Hepatocyte (in vitro differentiated cells): ENCODE measurements at regions not wholly inside any gene's neighbourhood (a gene's known extent, or its start where the extent isn't known, plus 50 kb on each side); places are given as distances from the start of the nearest gene placed in this dataset.

Experiments
- EZH2phosphoT487 ChIP-seq: fragments of 200-600 bp; sonication (generic); IDR thresholded peaks from one replicate; pipeline ENCODE4 v1.6.1; 2018; ENCODE audit warnings: antibody characterized with exemption, mild to moderate bottlenecking, low read depth, moderate library complexity; ENCODE audit not compliant: unreplicated experiment, severe bottlenecking
- TF ChIP-seq, protein P1 (sequence below): fragments of 200-600 bp; sonication (generic); IDR thresholded peaks from 2 replicates; pipeline ENCODE4 v1.5.1; 2016; ENCODE audit warnings: antibody characterized with exemption, mild to moderate bottlenecking; ENCODE audit not compliant: poor library complexity

- TF ChIP-seq, protein P1, sequence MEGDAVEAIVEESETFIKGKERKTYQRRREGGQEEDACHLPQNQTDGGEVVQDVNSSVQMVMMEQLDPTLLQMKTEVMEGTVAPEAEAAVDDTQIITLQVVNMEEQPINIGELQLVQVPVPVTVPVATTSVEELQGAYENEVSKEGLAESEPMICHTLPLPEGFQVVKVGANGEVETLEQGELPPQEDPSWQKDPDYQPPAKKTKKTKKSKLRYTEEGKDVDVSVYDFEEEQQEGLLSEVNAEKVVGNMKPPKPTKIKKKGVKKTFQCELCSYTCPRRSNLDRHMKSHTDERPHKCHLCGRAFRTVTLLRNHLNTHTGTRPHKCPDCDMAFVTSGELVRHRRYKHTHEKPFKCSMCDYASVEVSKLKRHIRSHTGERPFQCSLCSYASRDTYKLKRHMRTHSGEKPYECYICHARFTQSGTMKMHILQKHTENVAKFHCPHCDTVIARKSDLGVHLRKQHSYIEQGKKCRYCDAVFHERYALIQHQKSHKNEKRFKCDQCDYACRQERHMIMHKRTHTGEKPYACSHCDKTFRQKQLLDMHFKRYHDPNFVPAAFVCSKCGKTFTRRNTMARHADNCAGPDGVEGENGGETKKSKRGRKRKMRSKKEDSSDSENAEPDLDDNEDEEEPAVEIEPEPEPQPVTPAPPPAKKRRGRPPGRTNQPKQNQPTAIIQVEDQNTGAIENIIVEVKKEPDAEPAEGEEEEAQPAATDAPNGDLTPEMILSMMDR, result no peak
- no peak for TF ChIP-seq EZH2phosphoT487
Observed at GRCh38 chr7:70940597-70940996, 191.3 kb upstream of the GALNT17 start.
